Fibroblast of pulmonary artery (primary cell): ENCODE measurements at regions not wholly inside any gene's neighbourhood (a gene's known extent, or its start where the extent isn't known, plus 50 kb on each side); places are given as distances from the start of the nearest gene placed in this dataset.
"Not testable (repeated sequence)": the region's sequence is repeated elsewhere in the genome, so short reads cannot be mapped to it uniquely, and the experiment has no call there.

Experiments
- DNase-seq: peaks from one replicate; pipeline ENCODE4 v3.0.0-alpha.2; 2010; ENCODE audit warnings: low read depth
- H3K4me3 ChIP-seq: replicated peaks from 2 replicates; pipeline ENCODE4 v1.5.1; 2011; ENCODE audit warnings: low read depth, mild to moderate bottlenecking, control low read depth, low read length, moderate library complexity
- TF ChIP-seq, protein P1 (sequence below): IDR thresholded peaks from 2 replicates; pipeline ENCODE4 v1.5.1; 2011; ENCODE audit warnings: mild to moderate bottlenecking, control low read depth, low read length, inconsistent platforms; ENCODE audit errors: missing control alignments

DNA sequence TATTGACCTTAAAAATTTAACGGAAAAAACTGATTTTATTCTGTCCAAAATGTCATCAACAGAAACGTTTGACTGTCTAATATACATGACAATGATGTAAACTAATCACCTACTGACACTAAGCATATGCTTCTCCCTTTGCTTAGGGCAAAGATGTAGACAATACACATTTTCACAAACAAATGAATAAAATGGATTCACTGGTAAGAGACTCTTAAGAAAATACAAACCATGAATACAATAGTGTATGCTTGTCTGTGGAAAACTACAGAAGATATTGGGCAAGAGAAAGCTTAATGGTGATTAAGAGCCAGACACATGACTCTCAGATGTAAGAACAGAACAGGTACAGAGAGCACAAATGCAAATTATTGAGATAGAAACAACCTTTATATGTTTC is 1248.7 kb downstream of the FSCB start:
- no peak for DNase-seq
- H3K4me3 ChIP-seq: no peak overlapping the region
- TF ChIP-seq, protein P1, sequence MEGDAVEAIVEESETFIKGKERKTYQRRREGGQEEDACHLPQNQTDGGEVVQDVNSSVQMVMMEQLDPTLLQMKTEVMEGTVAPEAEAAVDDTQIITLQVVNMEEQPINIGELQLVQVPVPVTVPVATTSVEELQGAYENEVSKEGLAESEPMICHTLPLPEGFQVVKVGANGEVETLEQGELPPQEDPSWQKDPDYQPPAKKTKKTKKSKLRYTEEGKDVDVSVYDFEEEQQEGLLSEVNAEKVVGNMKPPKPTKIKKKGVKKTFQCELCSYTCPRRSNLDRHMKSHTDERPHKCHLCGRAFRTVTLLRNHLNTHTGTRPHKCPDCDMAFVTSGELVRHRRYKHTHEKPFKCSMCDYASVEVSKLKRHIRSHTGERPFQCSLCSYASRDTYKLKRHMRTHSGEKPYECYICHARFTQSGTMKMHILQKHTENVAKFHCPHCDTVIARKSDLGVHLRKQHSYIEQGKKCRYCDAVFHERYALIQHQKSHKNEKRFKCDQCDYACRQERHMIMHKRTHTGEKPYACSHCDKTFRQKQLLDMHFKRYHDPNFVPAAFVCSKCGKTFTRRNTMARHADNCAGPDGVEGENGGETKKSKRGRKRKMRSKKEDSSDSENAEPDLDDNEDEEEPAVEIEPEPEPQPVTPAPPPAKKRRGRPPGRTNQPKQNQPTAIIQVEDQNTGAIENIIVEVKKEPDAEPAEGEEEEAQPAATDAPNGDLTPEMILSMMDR: no peak

DNA sequence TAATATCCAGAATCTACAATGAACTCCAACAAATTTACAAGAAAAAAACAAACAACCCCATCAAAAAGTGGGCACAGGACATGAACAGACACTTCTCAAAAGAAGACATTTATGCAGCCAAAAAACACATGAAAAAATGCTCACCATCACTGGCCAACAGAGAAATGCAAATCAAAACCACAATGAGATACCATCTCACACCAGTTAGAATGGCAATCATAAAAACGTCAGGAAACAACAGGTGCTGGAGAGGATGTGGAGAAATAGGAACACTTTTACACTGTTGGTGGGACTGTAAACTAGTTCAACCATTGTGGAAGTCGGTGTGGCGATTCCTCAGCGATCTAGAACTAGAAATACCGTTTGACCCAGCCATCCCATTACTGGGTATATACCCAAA is 1250.1 kb downstream of the FSCB start:
- not testable (repeated sequence) for DNase-seq, H3K4me3 ChIP-seq

DNA sequence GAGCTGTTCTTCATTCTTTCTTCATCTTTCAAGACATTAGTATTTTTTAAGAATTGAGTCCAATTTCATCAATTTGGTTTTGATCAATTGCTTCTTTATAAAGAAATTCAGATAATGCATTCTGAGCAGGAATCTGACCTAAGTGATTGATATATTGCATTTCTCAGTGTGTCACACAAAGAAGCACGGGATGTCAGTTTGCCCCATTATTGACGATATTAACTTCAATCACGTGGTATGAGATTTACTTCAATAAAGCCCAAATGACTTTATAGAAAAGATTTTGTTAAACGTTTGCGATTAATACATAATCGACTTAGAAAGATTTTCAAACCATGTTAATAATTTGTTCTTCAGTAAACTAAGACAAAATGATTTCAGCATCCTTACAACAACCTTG is 1254.2 kb downstream of the FSCB start:
- TF ChIP-seq, protein P1: no peak
- no peak for DNase-seq
- no peak overlapping the region for H3K4me3 ChIP-seq

DNA sequence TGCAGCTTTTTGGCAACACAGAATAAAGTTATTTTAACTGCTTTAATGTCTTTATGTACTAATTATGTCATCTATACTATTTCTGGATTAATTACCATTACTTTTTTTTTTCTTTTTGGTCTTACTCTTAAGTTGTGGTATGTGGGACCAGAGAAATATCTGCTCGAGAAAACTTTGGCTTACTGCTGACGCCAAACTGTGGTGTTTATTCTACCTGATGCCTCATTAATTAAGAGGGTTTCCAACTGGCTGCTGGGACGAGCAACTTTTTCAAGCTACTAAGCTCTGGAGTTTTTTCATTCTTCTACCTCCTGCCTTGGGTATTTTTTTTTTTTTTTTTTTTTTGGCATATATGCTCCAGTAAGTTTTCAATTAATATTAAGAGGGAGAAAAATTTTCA is 1257.5 kb downstream of the FSCB start:
- TF ChIP-seq, protein P1: no peak

DNA sequence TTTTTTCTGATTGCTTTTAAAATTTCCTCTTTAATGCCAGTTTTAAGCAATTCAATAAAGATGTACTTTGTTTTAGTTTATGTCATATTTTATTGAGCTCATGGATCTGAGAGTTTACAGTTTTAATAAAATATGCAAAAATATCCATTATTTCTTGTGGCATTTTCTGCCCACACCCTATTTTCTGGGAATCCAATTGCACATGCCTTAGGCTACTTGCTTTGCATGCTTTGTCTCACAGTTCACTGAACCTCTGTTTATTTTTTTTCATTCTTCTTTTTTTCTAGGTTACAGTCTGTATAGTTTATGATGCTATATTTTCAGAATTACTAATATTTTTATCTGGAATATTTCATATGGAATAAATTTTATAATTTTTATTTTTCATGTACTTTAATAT is 1258.0 kb downstream of the FSCB start:
- DNase-seq: no peak
- TF ChIP-seq, protein P1: no peak
- no peak overlapping the region for H3K4me3 ChIP-seq

More for the DNA sequence above, 1257.5 kb downstream of the FSCB start:
- H3K4me3 ChIP-seq: no peak overlapping the region
- no peak for DNase-seq

DNA sequence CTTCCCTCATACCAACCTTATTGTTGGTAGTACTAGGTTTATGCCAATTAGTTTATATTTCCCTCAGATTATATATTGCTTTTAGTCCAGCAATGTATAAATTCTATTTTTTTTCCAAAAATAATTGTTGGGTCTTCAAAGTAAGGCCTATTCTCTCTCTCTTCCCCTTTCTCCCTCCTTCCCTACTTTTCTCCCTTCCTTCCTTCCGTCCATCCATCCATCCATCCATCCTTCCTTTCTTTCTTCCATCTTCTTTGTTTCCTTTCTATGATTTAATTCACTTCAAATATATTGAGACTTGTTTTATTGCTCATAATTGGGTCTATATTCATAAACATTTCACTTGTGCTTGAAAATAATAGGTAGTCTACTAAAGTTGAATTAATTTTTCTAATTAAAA is 1259.2 kb downstream of the FSCB start:
- TF ChIP-seq, protein P1: no peak
- no peak for DNase-seq

DNA sequence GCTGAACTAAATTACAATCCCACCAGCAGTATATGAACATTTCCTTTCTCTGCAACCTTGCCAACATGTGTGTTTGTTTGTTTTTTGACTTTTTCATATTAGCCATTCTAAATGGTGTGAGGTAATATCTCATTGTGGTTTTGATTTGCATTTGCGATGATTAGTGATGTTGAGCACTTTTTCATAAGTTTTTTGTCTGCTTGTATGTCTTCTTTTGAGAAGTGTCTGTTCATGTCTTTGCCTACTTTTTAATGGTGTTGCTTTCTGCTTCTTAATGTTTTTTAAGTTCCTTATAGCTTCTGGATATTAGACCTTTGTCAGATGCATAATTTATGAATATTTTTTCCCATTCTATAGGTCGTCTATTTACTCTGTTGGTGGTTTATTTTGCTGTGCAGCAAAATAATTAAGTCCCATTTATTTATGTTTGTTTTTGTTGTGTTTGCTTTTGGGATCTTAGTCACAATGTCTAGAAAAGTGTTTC is 1262.9 kb downstream of the FSCB start:
- DNase-seq: no peak
- H3K4me3 ChIP-seq: no peak overlapping the region
- TF ChIP-seq, protein P1: no peak

More for the DNA sequence above, 1259.2 kb downstream of the FSCB start:
- no peak overlapping the region for H3K4me3 ChIP-seq
